Subcutaneous abdominal adipose tissue (tissue), 5 donors: ENCODE measurements at regions not wholly inside any gene's neighbourhood (a gene's known extent, or its start where the extent isn't known, plus 50 kb on each side); places are given as distances from the start of the nearest gene placed in this dataset.

ENCODE experiments used
- H3K27ac ChIP-seq: one replicate; pipeline ENCODE4 v1.7.0; 2013; ENCODE audit warnings: low read depth, mild to moderate bottlenecking, inconsistent platforms, low read length, moderate library complexity
- H3K27me3 ChIP-seq, 5 donors: one replicate each; pipeline ENCODE4 v1.7.0; 2013; ENCODE audit warnings: low read length in 5 of 5, inconsistent platforms in 1 of 5; ENCODE audit not compliant: control insufficient read depth in 5 of 5, insufficient read depth in 4 of 5
- H3K36me3 ChIP-seq, 5 donors: one replicate each; pipeline ENCODE4 v1.7.0; 2013; ENCODE audit warnings: low read length in 5 of 5; ENCODE audit not compliant: control insufficient read depth in 5 of 5, insufficient read depth in 5 of 5
- H3K4me1 ChIP-seq, 5 donors: one replicate each; pipeline ENCODE4 v1.7.0; 2013; ENCODE audit warnings: low read length in 5 of 5, mild to moderate bottlenecking in 3 of 5, moderate library complexity in 1 of 5; ENCODE audit not compliant: control insufficient read depth in 5 of 5, insufficient read depth in 5 of 5
- H3K4me3 ChIP-seq, 5 donors: one replicate each; pipeline ENCODE4 v1.7.0; 2013; ENCODE audit warnings: low read length in 5 of 5, low read depth in 1 of 5
- H3K9ac ChIP-seq, 5 donors: one replicate each; pipeline ENCODE4 v1.7.0; 2013; ENCODE audit warnings: low read length in 5 of 5, mild to moderate bottlenecking in 4 of 5, moderate library complexity in 3 of 5
- H3K9me3 ChIP-seq, 5 donors: one replicate each; pipeline ENCODE4 v1.7.0; 2013; ENCODE audit warnings: low read length in 5 of 5; ENCODE audit not compliant: control insufficient read depth in 5 of 5
- donor health status: healthy.
- donor health status: healthy.
- donor health status: healthy.
- donor health status: healthy.
- donor health status: healthy.

DNA sequence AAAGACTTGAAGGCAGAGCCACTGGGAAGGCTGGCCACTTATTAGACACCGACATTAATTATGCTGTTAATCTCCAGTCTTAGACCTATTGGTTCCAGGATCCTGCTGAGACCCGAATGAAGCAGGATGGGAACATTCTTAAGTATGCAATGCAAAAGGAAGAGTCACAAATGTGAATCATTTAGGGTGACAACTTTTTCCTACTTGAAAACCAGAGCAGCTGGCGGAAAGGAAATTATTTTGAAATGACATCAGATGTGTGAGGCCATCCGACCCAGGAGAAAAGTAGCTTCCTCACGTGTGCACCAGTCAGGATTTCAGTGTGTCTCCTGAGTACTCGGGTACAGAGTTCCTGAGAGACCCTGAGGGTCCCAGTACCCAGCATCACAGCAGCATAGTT lies 222.9 kb upstream of the NCKAP5 start:
- Histone ChIP-seq H3K27me3 (no peaks in the 10 kb centered on the region), H3K4me1 (no peaks in the 10 kb centered on the region), H3K27ac (no peak overlapping the region), H3K4me3 (no peak overlapping the region), H3K36me3 (no peaks in the 10 kb centered on the region), H3K9me3 (peaks cover 6 to 20% (median 15%) of the 10 kb centered on the region in 5 donors), H3K9ac (no peak overlapping the region)

DNA sequence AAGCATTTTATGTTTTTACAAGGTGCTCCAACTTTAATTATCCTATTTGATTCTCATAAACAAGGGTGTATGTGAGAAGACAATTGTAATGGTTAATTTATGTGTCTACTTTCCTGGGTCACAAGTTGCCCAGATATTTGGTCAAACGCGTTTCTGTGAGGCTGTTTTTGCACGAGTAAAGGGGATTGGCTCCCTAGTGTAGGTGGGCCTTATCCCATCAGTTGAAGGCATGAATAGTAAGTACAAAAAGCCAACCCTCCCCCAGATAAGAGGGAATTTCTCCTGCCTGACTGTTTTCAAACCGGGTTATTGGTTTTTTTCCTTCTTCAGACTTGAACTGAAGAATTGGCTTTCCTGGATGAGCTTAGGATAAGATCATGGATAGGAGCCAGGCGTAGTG lies 224.0 kb upstream of the NCKAP5 start:
- Histone ChIP-seq H3K27ac (no peak overlapping the region), H3K36me3 (no peaks in the 10 kb centered on the region), H3K27me3 (no peaks in the 10 kb centered on the region), H3K4me3 (no peak overlapping the region), H3K4me1 (no peaks in the 10 kb centered on the region), H3K9ac (no peak overlapping the region), H3K9me3 (peaks cover 6 to 24% (median 15%) of the 10 kb centered on the region in 5 donors)

DNA sequence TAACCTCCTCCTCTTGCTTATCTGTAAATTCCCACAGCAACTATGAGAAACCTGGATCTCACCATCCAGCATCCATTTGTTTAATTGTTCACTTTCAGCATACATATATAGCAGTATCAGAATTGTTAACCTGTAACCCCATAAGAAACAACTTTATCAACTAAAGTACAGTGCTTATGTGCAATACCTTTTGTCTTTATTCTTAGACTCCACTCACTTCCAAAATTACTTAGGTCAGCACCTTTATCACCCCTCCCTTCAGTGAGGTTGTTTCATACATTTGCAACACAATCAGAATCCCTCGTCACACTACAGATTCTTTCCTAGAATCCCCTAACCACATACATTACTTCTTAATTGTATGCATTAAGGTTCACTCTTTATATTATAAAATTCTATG lies 225.9 kb upstream of the NCKAP5 start:
- Histone ChIP-seq H3K4me3 (no peak overlapping the region), H3K9ac (no peak overlapping the region), H3K27ac (no peak overlapping the region), H3K36me3 (no peaks in the 10 kb centered on the region), H3K27me3 (no peaks in the 10 kb centered on the region), H3K4me1 (no peaks in the 10 kb centered on the region), H3K9me3 (peaks cover 6 to 31% (median 15%) of the 10 kb centered on the region in 5 donors)

DNA sequence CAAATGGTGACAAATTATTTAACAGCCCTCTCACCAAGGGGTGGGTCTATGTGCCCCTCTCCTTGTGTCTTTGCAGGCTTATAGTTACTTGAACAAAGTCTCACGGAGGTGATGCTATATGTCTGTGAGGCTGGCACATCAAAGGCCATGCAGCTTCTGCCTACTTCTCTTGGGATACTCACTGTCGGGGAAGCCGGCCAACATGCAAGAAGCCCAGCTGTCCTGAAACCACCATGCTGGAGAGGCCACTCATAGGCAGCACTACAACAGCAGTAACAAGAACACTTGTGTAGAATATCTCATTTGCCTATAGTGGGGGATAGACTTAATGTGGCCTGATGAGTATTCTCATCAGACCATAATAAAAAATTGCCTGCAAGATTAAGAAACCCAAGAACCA lies 233.7 kb upstream of the NCKAP5 start:
- Histone ChIP-seq H3K36me3 (no peaks in the 10 kb centered on the region), H3K9me3 (peaks cover 0 to 9% (median 0%) of the 10 kb centered on the region in 5 donors), H3K27me3 (peaks cover 0 to 5% (median 0%) of the 10 kb centered on the region in 5 donors), H3K27ac (no peak overlapping the region), H3K9ac (no peak overlapping the region), H3K4me1 (no peaks in the 10 kb centered on the region), H3K4me3 (no peak overlapping the region)

DNA sequence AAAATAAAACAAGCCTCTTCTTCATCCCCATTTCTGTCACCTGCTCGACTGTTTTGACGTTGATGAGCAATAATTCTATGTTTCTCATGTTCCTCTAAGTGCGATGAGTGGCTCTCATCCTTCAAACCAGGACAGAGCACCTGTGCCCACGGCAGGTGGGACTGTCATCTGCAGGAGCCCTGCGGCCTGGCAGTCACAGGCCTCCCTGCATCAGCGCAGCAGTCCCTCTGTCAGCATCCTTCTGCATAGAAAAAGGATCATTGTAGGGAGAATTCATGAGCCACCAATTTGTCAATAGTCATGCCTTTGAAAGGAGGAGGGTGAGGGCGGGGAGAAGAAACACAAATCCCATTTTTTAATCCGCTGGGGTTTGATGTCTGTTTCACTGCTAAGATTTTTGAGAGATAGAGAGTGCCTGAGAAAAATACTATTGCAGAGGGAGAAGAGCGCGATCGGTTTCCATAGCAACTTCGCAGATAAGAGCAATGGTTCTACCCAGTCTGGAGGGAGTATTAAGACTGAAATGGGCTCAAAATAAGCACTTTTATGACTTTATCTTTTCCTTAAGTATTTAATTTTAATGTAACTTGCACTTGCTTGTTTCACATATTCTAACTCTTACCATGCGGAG lies 234.3 kb upstream of the NCKAP5 start:
- Histone ChIP-seq H3K9me3 (peaks cover 0 to 4% (median 0%) of the 10 kb centered on the region in 5 donors), H3K27ac (no peak overlapping the region), H3K4me1 (no peaks in the 10 kb centered on the region), H3K36me3 (no peaks in the 10 kb centered on the region), H3K4me3 (no peak overlapping the region), H3K9ac (no peak overlapping the region), H3K27me3 (peaks cover 0 to 7% (median 0%) of the 10 kb centered on the region in 5 donors)

DNA sequence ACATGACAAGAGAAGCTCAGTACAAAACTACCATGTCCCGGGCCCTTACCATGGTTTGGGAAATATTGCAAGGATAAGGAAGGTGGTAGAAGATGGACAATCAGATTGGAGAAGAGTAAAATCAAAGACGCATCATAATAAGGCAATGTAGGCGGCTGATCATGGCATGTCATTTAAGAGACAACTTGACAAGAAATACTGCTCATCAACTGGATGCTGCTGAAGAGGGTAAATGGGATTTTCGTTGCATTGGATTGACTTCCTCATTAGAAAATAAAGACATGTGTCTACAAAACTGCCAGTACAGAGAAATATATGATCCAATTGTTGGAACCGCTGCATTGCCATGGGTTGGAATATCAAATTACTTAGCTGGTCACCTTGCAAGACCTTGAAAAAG lies 238.3 kb upstream of the NCKAP5 start:
- no peak overlapping the region for H3K4me3 ChIP-seq
- H3K9ac ChIP-seq: no peak overlapping the region
- H3K4me1 ChIP-seq: no peaks in the 10 kb centered on the region
- no peak overlapping the region for H3K27ac ChIP-seq
- peaks cover 0 to 3% (median 0%) of the 10 kb centered on the region in 5 donors for H3K27me3 ChIP-seq
- peaks cover 0 to 3% (median 0%) of the 10 kb centered on the region in 5 donors for H3K9me3 ChIP-seq
- no peaks in the 10 kb centered on the region for H3K36me3 ChIP-seq

DNA sequence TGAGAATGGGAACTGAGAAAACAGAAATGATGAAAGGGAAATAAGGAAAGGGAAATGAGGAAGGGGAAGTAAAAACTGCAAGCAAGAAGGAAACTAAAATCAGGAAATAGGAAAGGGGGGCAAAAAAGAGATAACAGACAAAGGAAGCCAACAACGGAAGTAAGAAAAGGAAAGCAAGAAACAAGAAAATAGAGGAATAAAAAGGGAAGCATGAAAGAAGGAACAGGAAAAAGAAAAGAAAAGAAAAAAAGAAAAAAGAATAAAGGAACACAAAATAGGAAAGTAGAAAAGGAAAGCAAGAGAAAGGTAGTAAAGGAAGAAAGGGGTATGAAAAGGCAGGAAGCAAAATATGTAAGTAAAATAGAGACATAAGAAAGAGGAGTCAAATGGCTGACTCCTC lies 241.2 kb upstream of the NCKAP5 start:
- H3K4me1 ChIP-seq: no peaks in the 10 kb centered on the region
- no peak overlapping the region for H3K4me3 ChIP-seq
- H3K27ac ChIP-seq: no peak overlapping the region
- no peak overlapping the region for H3K9ac ChIP-seq
- H3K36me3 ChIP-seq: no peaks in the 10 kb centered on the region
- H3K9me3 ChIP-seq: peaks cover 0 to 6% (median 0%) of the 10 kb centered on the region in 5 donors
- H3K27me3 ChIP-seq: peaks cover 0 to 3% (median 0%) of the 10 kb centered on the region in 5 donors

DNA sequence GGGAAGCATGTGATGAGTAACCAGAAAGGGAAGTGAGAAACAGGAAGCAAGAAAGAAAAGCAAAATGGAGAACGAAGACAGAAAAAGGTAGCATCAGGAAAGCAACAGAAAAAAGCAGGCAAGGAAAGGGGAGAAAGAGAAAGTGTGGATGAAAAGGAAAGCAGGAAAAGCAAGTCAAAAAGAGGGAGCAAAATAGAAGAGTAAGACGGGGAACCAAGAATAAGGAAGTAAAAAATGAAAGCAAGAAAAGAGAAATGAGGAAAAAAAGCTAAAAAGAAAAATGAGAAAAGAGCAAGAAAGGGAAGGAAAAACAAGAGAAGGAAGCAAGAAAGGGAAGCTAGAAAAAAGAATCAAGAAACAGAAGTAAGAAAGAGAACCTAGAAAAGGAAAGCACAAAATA lies 242.3 kb upstream of the NCKAP5 start:
- Histone ChIP-seq H3K4me1 (no peaks in the 10 kb centered on the region), H3K36me3 (no peaks in the 10 kb centered on the region), H3K4me3 (no peak overlapping the region), H3K9me3 (peaks cover 0 to 6% (median 0%) of the 10 kb centered on the region in 5 donors), H3K9ac (no peak overlapping the region), H3K27me3 (peaks cover 0 to 3% (median 0%) of the 10 kb centered on the region in 5 donors), H3K27ac (no peak overlapping the region)

DNA sequence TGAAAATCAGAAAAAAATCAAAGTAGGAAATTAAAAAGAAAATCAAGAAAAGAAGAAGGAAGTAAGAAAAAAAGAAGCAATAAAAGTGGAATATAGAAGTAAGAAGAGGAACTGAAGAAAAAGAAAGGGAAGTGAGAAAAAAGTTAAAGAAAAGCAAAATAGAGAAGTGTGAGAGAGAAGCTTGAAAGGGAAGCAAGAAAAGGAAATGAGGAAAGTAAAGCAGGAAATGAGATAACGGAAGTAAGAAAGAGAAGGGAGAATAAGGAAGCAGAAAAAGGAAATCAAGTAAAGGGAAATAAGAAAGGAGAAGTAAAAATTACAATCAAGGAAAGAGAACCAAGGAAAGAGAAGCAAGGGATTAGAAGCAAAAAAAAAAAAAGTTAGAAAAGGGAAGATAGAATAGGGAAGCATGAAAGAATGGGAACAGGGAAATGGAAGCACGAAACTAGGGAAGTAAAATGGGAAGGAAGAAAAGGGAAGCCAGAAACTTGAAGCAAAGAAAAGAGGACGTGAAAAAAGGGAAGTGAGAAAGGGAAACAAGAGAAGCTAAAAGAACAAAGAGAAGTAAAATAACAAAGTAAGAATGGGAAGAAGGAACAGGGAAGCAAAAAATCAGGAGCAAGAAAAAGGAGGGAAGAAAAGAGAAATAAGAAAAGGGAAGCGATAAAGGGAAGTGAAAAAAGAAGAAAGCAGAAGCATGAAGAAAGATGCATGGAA lies 243.3 kb upstream of the NCKAP5 start:
- no peak overlapping the region for H3K9ac ChIP-seq
- no peaks in the 10 kb centered on the region for H3K36me3 ChIP-seq
- H3K27me3 ChIP-seq: peaks cover 0 to 3% (median 0%) of the 10 kb centered on the region in 5 donors
- no peak overlapping the region for H3K4me3 ChIP-seq
- peaks cover 0 to 6% (median 0%) of the 10 kb centered on the region in 5 donors for H3K9me3 ChIP-seq
- H3K27ac ChIP-seq: no peak overlapping the region
- no peaks in the 10 kb centered on the region for H3K4me1 ChIP-seq

DNA sequence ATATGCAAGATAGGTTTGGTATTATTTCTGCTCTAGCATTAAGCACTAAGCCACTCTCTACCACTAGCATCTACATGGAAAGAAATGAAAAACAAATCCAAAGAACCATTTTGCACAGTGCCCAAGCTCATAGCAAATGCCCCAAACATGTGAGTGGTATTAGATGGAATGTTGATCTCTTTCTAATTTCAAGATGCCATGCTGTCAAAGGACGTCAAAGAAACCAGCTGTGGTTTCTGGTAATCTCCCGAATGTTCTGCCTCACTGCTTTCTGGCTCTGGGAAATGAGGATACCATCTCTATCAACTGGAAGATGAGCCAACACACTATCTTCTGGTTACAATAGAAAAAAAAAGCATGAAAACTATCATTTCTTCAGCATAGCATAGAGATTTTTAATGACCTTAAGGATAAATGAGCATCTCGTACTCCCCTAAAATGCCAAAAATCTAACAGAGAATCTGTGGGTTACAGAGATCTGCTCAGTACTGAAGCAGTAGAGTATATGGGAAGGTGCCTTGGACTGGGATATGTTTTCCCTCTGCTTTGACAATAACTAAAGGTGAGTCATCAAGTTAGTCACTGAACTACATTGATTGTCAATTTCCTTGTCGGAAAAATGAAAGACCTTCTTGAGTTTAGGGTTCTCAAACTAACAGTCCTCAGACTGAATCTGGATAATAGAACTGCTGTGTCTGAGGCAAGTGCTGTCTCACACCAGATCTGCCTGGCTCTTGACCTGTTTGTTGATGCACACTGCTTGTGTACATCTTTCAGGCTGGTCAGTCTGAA lies 244.8 kb upstream of the NCKAP5 start:
- Histone ChIP-seq H3K36me3 (no peaks in the 10 kb centered on the region), H3K27me3 (no peaks in the 10 kb centered on the region), H3K4me3 (no peak overlapping the region), H3K4me1 (peaks cover 0 to under 1% (median 0%) of the 10 kb centered on the region in 5 donors), H3K9ac (no peak overlapping the region), H3K9me3 (peaks cover 0 to 6% (median 0%) of the 10 kb centered on the region in 5 donors), H3K27ac (no peak overlapping the region)
